Nephron progenitor cell (in vitro differentiated cells): ENCODE measurements at regions not wholly inside any gene's neighbourhood (a gene's known extent, or its start where the extent isn't known, plus 50 kb on each side); places are given as distances from the start of the nearest gene placed in this dataset.

Source experiments
- DNase-seq: peaks from one replicate; pipeline ENCODE4 v3.0.0; 2021
- H3K27ac Mint-ChIP-seq: 2 replicates; pipeline ENCODE4 v1.8.0; 2021; ENCODE audit warnings: mild to moderate bottlenecking, moderate library complexity, mixed read lengths
- H3K27me3 Mint-ChIP-seq: 2 replicates; pipeline ENCODE4 v1.8.0; 2021; ENCODE audit warnings: mild to moderate bottlenecking, low read depth, mixed read lengths; ENCODE audit not compliant: poor library complexity
- H3K36me3 Mint-ChIP-seq: 2 replicates; pipeline ENCODE4 v1.8.0; 2021; ENCODE audit warnings: low read depth, mixed read lengths
- H3K4me1 Mint-ChIP-seq: 2 replicates; pipeline ENCODE4 v1.8.0; 2021; ENCODE audit warnings: mixed read lengths
- H3K4me3 Mint-ChIP-seq: 2 replicates; pipeline ENCODE4 v1.8.0; 2021; ENCODE audit warnings: mild to moderate bottlenecking, moderate library complexity, mixed read lengths
- H3K9me3 Mint-ChIP-seq: 2 replicates; pipeline ENCODE4 v1.8.0; 2021; ENCODE audit warnings: mild to moderate bottlenecking, moderate library complexity, mixed read lengths
- TF ChIP-seq, protein P1 (sequence below): fragments of 200-600 bp; sonication (generic); IDR thresholded peaks from 2 replicates; pipeline ENCODE4 v1.5.0; 2021; ENCODE audit warnings: antibody characterized with exemption

DNA sequence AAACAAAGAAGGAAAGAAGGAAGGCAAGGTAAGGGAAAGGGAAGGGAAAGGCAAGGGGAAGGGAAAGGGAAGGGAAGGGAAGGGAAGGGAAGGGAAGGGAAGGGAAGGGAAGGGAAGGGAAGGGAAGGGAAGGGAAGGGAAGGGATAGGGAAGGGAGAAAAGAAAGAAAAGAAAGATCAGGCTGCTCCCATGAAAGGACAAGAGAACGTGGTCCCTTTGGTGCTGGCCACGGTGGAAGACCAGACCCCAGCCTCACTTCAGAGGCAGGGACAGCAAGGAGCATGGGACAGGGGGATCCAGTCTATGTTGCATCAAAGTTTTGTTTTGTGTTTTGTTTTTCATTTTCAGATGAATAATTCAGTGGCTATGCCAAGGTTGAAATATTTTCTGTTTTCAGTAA is 111.4 kb upstream of the IGF1R start:
- Mint-ChIP-seq H3K36me3 (no peaks in the 10 kb centered on the region), H3K4me3 (no peak overlapping the region), H3K4me1 (no peaks in the 10 kb centered on the region), H3K27me3 (peaks cover 34% of the 10 kb centered on the region), H3K9me3 (peaks cover 5% of the 10 kb centered on the region), H3K27ac (no peak overlapping the region)
- TF ChIP-seq, protein P1, sequence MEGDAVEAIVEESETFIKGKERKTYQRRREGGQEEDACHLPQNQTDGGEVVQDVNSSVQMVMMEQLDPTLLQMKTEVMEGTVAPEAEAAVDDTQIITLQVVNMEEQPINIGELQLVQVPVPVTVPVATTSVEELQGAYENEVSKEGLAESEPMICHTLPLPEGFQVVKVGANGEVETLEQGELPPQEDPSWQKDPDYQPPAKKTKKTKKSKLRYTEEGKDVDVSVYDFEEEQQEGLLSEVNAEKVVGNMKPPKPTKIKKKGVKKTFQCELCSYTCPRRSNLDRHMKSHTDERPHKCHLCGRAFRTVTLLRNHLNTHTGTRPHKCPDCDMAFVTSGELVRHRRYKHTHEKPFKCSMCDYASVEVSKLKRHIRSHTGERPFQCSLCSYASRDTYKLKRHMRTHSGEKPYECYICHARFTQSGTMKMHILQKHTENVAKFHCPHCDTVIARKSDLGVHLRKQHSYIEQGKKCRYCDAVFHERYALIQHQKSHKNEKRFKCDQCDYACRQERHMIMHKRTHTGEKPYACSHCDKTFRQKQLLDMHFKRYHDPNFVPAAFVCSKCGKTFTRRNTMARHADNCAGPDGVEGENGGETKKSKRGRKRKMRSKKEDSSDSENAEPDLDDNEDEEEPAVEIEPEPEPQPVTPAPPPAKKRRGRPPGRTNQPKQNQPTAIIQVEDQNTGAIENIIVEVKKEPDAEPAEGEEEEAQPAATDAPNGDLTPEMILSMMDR: no peak
- no peak for DNase-seq

- Mint-ChIP-seq H3K36me3 (no peaks in the 10 kb centered on the region), H3K4me3 (no peak overlapping the region), H3K27ac (no peak overlapping the region), H3K9me3 (peaks cover 5% of the 10 kb centered on the region), H3K4me1 (no peaks in the 10 kb centered on the region), H3K27me3 (peaks cover 37% of the 10 kb centered on the region)
- TF ChIP-seq, protein P1: no peak
- no peak for DNase-seq
Observed at GRCh38 chr15:98537516-98538060, 110.8 kb upstream of the IGF1R start.

DNA sequence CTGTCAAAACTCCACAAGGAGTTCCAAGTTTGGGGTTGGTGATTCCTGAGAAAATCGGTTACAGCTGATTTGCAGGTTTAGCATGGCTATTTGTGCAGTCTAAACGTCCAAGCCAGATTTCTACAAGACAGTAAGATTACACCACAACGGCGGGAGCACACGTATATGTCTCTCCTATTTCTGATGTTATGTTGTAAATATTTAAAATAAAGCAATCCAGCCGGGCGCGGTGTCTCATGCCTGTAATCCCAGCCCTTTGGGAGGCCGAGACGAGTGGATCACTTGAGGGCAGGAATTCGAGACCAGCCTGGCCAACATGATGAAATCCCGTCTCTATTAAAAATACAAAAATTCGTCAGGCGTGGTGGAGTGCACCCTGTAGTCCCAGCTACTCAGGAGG is 106.8 kb upstream of the IGF1R start:
- Mint-ChIP-seq H3K4me3 (no peak overlapping the region), H3K9me3 (peaks cover 5% of the 10 kb centered on the region), H3K4me1 (no peaks in the 10 kb centered on the region), H3K27me3 (peaks cover 53% of the 10 kb centered on the region), H3K36me3 (no peaks in the 10 kb centered on the region), H3K27ac (no peak overlapping the region)
- TF ChIP-seq, protein P1: no peak
- no peak for DNase-seq

- Mint-ChIP-seq H3K27me3 (peaks cover 60% of the 10 kb centered on the region), H3K4me3 (no peak overlapping the region), H3K4me1 (peaks cover 15% of the 10 kb centered on the region), H3K9me3 (peaks cover 5% of the 10 kb centered on the region), H3K36me3 (no peaks in the 10 kb centered on the region), H3K27ac (no peak overlapping the region)
- no peak for DNase-seq
- TF ChIP-seq, protein P1: no peak
Observed at GRCh38 chr15:98543237-98543636, 105.1 kb upstream of the IGF1R start.

DNA sequence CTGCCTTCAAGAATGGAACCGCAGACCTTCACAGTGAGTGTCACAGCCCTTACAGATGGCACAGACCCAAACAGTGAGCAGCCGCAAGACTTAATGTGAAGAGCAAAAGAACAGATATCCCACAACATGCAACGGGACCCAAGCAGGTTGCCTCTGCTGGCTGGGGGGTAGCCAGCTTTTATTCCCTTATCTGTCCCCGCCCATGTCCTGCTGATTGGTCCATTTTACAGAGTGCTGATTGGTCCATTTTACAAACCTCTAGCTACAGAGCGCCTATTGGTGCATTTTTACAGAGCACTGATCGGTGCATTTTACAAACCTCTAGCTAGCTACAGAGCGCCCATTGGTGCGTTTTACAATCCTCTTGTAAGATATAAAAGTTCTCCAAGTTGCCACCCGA is 102.0 kb upstream of the IGF1R start:
- H3K4me1 Mint-ChIP-seq: peaks cover 26% of the 10 kb centered on the region
- no peaks in the 10 kb centered on the region for H3K36me3 Mint-ChIP-seq
- H3K27ac Mint-ChIP-seq: no peak overlapping the region
- H3K27me3 Mint-ChIP-seq: peaks cover 50% of the 10 kb centered on the region
- H3K4me3 Mint-ChIP-seq: no peak overlapping the region
- TF ChIP-seq, protein P1: no peak
- DNase-seq: no peak
- H3K9me3 Mint-ChIP-seq: peaks cover 5% of the 10 kb centered on the region

DNA sequence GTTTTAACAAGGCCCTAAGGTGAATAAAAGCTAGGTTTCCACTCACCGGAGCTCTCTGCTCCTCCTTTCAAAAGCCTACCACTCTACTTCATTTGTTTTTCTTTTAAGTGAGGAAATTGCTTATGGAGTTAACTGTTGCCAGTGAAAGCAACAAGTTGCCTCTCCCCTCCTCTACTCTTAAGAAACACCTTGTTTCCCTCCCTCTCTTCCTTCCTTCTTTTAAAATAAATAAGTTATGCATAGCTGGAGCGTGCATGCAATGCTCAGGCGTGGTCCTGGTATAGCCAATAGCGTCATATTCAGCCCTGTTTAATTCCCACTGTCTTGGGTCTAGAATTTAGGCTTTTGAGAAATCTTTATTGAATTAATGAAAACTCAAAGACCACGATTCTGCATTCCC is 101.1 kb upstream of the IGF1R start:
- no peak overlapping the region for H3K27ac Mint-ChIP-seq
- peaks cover 5% of the 10 kb centered on the region for H3K9me3 Mint-ChIP-seq
- peaks cover 26% of the 10 kb centered on the region for H3K4me1 Mint-ChIP-seq
- TF ChIP-seq, protein P1: no peak
- DNase-seq: no peak
- peaks cover 46% of the 10 kb centered on the region for H3K27me3 Mint-ChIP-seq
- peak overlapping the region; percentile 87 for H3K4me3 Mint-ChIP-seq
- H3K36me3 Mint-ChIP-seq: no peaks in the 10 kb centered on the region
